ENCODE measurements at regions not wholly inside any gene's neighbourhood (a gene's known extent, or its start where the extent isn't known, plus 50 kb on each side); places are given as distances from the start of the nearest gene placed in this dataset.

- WGBS (ENCODE audit: insufficient coverage), result 73% methylated on average over 3 of the region's 5 CpGs
- Histone ChIP-seq H3K9ac (ENCODE audit: insufficient read depth, low read length, poor library complexity, severe bottlenecking) (no peak overlapping the region), H3K4me2 (replicated peaks; ENCODE audit: extremely low read depth, low read length, poor library complexity, severe bottlenecking) (no peak overlapping the region), H3K27me3 (ENCODE audit: control insufficient read depth in 2 of 2, insufficient read depth in 2 of 2, low read length in 2 of 2) (no peaks in the 10 kb centered on the region), H4K20me1 (ENCODE audit: insufficient read depth, low read length) (no peaks in the 10 kb centered on the region), H3K79me2 (ENCODE audit: insufficient read depth, low read length) (no peaks in the 10 kb centered on the region), H2AFZ (ENCODE audit: insufficient read depth, low read depth, low read length, poor library complexity, severe bottlenecking) (no peak overlapping the region), H3K36me3 (replicated peaks in 1 of 2; ENCODE audit: control insufficient read depth in 1 of 2, insufficient read depth in 2 of 2, low read length in 2 of 2) (no peaks in the 10 kb centered on the region), H3K27ac (ENCODE audit: low read depth in 1 of 2, low read length in 2 of 2) (no peak overlapping the region), H3K9me3 (replicated peaks in 1 of 2; ENCODE audit: control insufficient read depth in 1 of 2, insufficient read depth in 1 of 2, low read length in 2 of 2) (no peaks in the 10 kb centered on the region), H3K4me1 (ENCODE audit: control insufficient read depth in 1 of 2, insufficient read depth in 2 of 2, low read length in 2 of 2) (no peaks in the 10 kb centered on the region), H3K4me3 (replicated peaks in 1 of 3; ENCODE audit: low read depth in 2 of 3, low read length in 3 of 3) (no peak overlapping the region)
- TF ChIP-seq CTCF (IDR thresholded peaks at IDR 0.05), result no peak
- H3K4me3 Mint-ChIP-seq, result no peak overlapping the region
- DNase-seq, result no peak
- H3K27ac Mint-ChIP-seq, result no peak overlapping the region
- peaks cover 0 to 12% (median 10%) of the 10 kb centered on the region in 3 donors for H3K27me3 Mint-ChIP-seq (ENCODE audit: low read depth in 3 of 3)
- peaks cover 0 to 6% (median 1%) of the 10 kb centered on the region in 7 donors for H3K9me3 Mint-ChIP-seq
- no peaks in the 10 kb centered on the region for H3K36me3 Mint-ChIP-seq
- H3K4me1 Mint-ChIP-seq, result no peaks in the 10 kb centered on the region
- intact Hi-C loops (cut with micrococcal nuclease), result no loop called here
These were observed 415.6 kb upstream of the KAZN start for GRCh38 chr1:14182856-14183255.

GRCh38 chr1:14183329-14183728 lies 415.2 kb upstream of the KAZN start:
- Histone ChIP-seq H3K79me2 (ENCODE audit: insufficient read depth, low read length) (no peaks in the 10 kb centered on the region), H3K9me3 (replicated peaks in 1 of 2; ENCODE audit: control insufficient read depth in 1 of 2, insufficient read depth in 1 of 2, low read length in 2 of 2) (no peaks in the 10 kb centered on the region), H3K27ac (ENCODE audit: low read depth in 1 of 2, low read length in 2 of 2) (no peak overlapping the region), H2AFZ (ENCODE audit: insufficient read depth, low read depth, low read length, poor library complexity, severe bottlenecking) (no peak overlapping the region), H3K9ac (ENCODE audit: insufficient read depth, low read length, poor library complexity, severe bottlenecking) (no peak overlapping the region), H3K4me2 (replicated peaks; ENCODE audit: extremely low read depth, low read length, poor library complexity, severe bottlenecking) (no peak overlapping the region), H3K27me3 (ENCODE audit: control insufficient read depth in 2 of 2, insufficient read depth in 2 of 2, low read length in 2 of 2) (no peaks in the 10 kb centered on the region), H3K4me1 (ENCODE audit: control insufficient read depth in 1 of 2, insufficient read depth in 2 of 2, low read length in 2 of 2) (no peaks in the 10 kb centered on the region), H4K20me1 (ENCODE audit: insufficient read depth, low read length) (no peaks in the 10 kb centered on the region), H3K36me3 (replicated peaks in 1 of 2; ENCODE audit: control insufficient read depth in 1 of 2, insufficient read depth in 2 of 2, low read length in 2 of 2) (no peaks in the 10 kb centered on the region), H3K4me3 (replicated peaks in 1 of 3; ENCODE audit: low read depth in 2 of 3, low read length in 3 of 3) (no peak overlapping the region)
- no peak for DNase-seq
- H3K9me3 Mint-ChIP-seq, result peaks cover 0 to 6% (median 1%) of the 10 kb centered on the region in 7 donors
- no peak overlapping the region for H3K27ac Mint-ChIP-seq
- H3K36me3 Mint-ChIP-seq, result no peaks in the 10 kb centered on the region
- H3K27me3 Mint-ChIP-seq (ENCODE audit: low read depth in 3 of 3), result peaks cover 0 to 12% (median 10%) of the 10 kb centered on the region in 3 donors
- WGBS (ENCODE audit: insufficient coverage), result 77% methylated on average over 6 of the region's 11 CpGs
- no peak overlapping the region for H3K4me3 Mint-ChIP-seq
- no peak for TF ChIP-seq CTCF (IDR thresholded peaks at IDR 0.05)
- no peaks in the 10 kb centered on the region for H3K4me1 Mint-ChIP-seq
- intact Hi-C loops (cut with micrococcal nuclease), result no loop called here
